ENCODE measurements at regions not wholly inside any gene's neighbourhood (a gene's known extent, or its start where the extent isn't known, plus 50 kb on each side); places are given as distances from the start of the nearest gene placed in this dataset.
"Not testable (repeated sequence)": the region's sequence is repeated elsewhere in the genome, so short reads cannot be mapped to it uniquely, and the experiment has no call there.

DNA sequence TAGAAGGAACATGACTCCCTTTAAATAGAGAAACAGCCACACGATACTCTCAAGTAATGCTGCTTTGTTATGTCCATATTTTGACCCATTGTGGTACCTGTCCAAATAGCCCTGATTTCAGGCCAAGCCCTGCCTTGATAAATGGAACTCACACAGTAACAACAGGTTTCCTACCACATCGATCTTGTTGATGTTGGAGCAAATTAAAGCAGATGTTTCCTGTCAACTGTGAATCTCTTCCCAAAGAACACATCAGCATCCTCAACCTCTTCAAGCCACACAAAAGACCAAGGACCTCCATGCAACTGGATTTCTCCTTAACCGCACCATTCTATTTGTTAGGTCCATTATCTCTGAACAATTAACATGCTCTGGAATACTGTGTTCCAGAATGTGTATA, 109.5 kb downstream of the FOXD4L6 start:
- H3K36me3 Mint-ChIP-seq (ENCODE audit: insufficient read depth, unreplicated experiment); H3K4me1 Mint-ChIP-seq (ENCODE audit: low read depth, unreplicated experiment); H3K27me3 Mint-ChIP-seq (ENCODE audit: unreplicated experiment); BruUV-seq (replicated peaks); DNase-seq; intact Hi-C loops (cut with micrococcal nuclease; ENCODE audit: unreplicated experiment); H3K27ac Mint-ChIP-seq (ENCODE audit: unreplicated experiment); CTCF ChIA-PET; H3K4me3 Mint-ChIP-seq (ENCODE audit: low read depth, unreplicated experiment); H3K9me3 Mint-ChIP-seq (ENCODE audit: low read depth, unreplicated experiment): not testable (repeated sequence)

DNA sequence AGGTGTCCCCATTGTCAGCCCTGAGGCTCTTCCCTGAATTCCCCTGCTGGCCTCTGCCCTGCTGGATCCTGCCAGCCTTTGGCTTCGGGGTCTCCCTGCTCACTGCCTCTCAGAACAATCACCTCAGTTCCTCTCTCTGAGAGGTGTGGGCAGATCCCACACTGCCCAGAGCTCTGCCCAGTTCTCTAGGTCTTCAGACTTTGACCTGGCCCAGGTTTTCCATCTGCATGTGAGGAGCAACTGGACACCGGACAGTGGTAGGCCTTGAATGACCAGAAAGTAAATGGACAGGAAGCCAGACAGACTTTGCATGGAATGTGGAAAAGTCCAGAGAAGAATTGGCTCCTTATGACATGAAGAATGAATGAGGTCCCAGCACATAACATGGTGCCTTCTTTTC, 111.8 kb downstream of the FOXD4L6 start:
- H3K27me3 Mint-ChIP-seq (ENCODE audit: unreplicated experiment); DNase-seq; BruUV-seq (replicated peaks); H3K4me1 Mint-ChIP-seq (ENCODE audit: low read depth, unreplicated experiment); CTCF ChIA-PET; H3K36me3 Mint-ChIP-seq (ENCODE audit: insufficient read depth, unreplicated experiment); H3K4me3 Mint-ChIP-seq (ENCODE audit: low read depth, unreplicated experiment); H3K27ac Mint-ChIP-seq (ENCODE audit: unreplicated experiment); intact Hi-C loops (cut with micrococcal nuclease; ENCODE audit: unreplicated experiment); H3K9me3 Mint-ChIP-seq (ENCODE audit: low read depth, unreplicated experiment): not testable (repeated sequence)

- intact Hi-C loops (cut with micrococcal nuclease; ENCODE audit: unreplicated experiment); H3K9me3 Mint-ChIP-seq (ENCODE audit: low read depth, unreplicated experiment); H3K4me1 Mint-ChIP-seq (ENCODE audit: low read depth, unreplicated experiment); BruUV-seq (replicated peaks); CTCF ChIA-PET; H3K36me3 Mint-ChIP-seq (ENCODE audit: insufficient read depth, unreplicated experiment); H3K4me3 Mint-ChIP-seq (ENCODE audit: low read depth, unreplicated experiment); H3K27ac Mint-ChIP-seq (ENCODE audit: unreplicated experiment); H3K27me3 Mint-ChIP-seq (ENCODE audit: unreplicated experiment); DNase-seq: not testable (repeated sequence)
Observed at GRCh38 chr9:40999952-41000700, 128.4 kb downstream of the FOXD4L6 start.

DNA sequence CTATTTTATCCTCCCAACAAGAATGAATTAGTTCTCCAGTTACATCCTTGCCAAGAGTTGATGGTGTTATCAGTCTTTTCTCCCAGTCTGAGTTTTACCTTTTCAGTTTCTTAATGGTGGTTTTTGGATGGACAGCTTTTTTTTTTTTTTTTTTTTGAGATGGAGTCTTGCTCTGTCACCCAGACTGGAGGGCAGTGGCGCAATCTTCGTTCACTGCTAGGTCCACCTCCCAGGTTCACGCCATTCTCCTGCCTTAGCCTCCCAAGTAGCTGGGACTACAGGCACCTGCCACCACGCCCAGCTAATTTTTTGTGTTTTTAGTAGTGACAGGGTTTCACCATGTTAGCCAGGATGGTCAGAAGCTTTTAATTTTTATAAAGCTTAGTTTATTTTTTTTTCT, 133.0 kb downstream of the FOXD4L6 start:
- H3K4me3 Mint-ChIP-seq (ENCODE audit: low read depth, unreplicated experiment); DNase-seq; H3K36me3 Mint-ChIP-seq (ENCODE audit: insufficient read depth, unreplicated experiment); H3K27ac Mint-ChIP-seq (ENCODE audit: unreplicated experiment); CTCF ChIA-PET; BruUV-seq (replicated peaks); H3K9me3 Mint-ChIP-seq (ENCODE audit: low read depth, unreplicated experiment); H3K27me3 Mint-ChIP-seq (ENCODE audit: unreplicated experiment); H3K4me1 Mint-ChIP-seq (ENCODE audit: low read depth, unreplicated experiment); intact Hi-C loops (cut with micrococcal nuclease; ENCODE audit: unreplicated experiment): not testable (repeated sequence)

- CTCF ChIA-PET; H3K4me1 Mint-ChIP-seq (ENCODE audit: low read depth, unreplicated experiment); H3K9me3 Mint-ChIP-seq (ENCODE audit: low read depth, unreplicated experiment); BruUV-seq (replicated peaks); H3K27me3 Mint-ChIP-seq (ENCODE audit: unreplicated experiment); H3K4me3 Mint-ChIP-seq (ENCODE audit: low read depth, unreplicated experiment); intact Hi-C loops (cut with micrococcal nuclease; ENCODE audit: unreplicated experiment); H3K36me3 Mint-ChIP-seq (ENCODE audit: insufficient read depth, unreplicated experiment); DNase-seq: not testable (repeated sequence)
- H3K27ac Mint-ChIP-seq (ENCODE audit: unreplicated experiment) = peak overlapping the region; percentile 43
Observed at GRCh38 chr9:40993842-40994241, 134.6 kb downstream of the FOXD4L6 start.

- CTCF ChIA-PET; H3K4me1 Mint-ChIP-seq (ENCODE audit: low read depth, unreplicated experiment); H3K27me3 Mint-ChIP-seq (ENCODE audit: unreplicated experiment); BruUV-seq (replicated peaks); H3K4me3 Mint-ChIP-seq (ENCODE audit: low read depth, unreplicated experiment); H3K36me3 Mint-ChIP-seq (ENCODE audit: insufficient read depth, unreplicated experiment); intact Hi-C loops (cut with micrococcal nuclease; ENCODE audit: unreplicated experiment); H3K9me3 Mint-ChIP-seq (ENCODE audit: low read depth, unreplicated experiment); DNase-seq: not testable (repeated sequence)
- H3K27ac Mint-ChIP-seq (ENCODE audit: unreplicated experiment) = peak overlapping the region; percentile 43
Observed at GRCh38 chr9:40993375-40993774, 135.1 kb downstream of the FOXD4L6 start.

DNA sequence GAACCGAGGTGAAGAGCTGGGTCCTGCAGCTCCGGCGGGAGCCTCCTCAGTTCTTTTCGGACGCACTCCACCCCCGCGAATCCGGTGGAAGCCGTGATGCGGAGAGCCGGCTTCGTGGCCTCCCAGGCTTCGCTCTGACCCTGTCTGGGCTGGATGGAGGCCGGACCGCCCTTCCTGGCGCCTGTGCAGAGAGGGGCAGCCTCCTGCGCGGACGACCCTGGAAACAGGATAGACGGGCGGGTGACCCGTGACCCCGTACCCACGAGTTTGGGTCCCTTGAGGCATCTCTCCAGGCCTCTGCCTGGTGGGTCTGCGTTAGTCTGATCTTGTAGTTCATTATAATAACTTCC, 136.0 kb downstream of the FOXD4L6 start:
- H3K27ac Mint-ChIP-seq (ENCODE audit: unreplicated experiment); H3K27me3 Mint-ChIP-seq (ENCODE audit: unreplicated experiment); H3K4me1 Mint-ChIP-seq (ENCODE audit: low read depth, unreplicated experiment); H3K36me3 Mint-ChIP-seq (ENCODE audit: insufficient read depth, unreplicated experiment); H3K4me3 Mint-ChIP-seq (ENCODE audit: low read depth, unreplicated experiment); intact Hi-C loops (cut with micrococcal nuclease; ENCODE audit: unreplicated experiment); CTCF ChIA-PET; H3K9me3 Mint-ChIP-seq (ENCODE audit: low read depth, unreplicated experiment): not testable (repeated sequence)
- DNase-seq = peak; percentile 41
- TSS peak; percentile 49 for BruUV-seq (replicated peaks)
